ENCODE measurements at regions not wholly inside any gene's neighbourhood (a gene's known extent, or its start where the extent isn't known, plus 50 kb on each side); places are given as distances from the start of the nearest gene placed in this dataset.
A peak's percentile ranks its signal among the peaks of the same experiment; 100 is the strongest.

- no peak for DNase-seq
These were observed 154.9 kb upstream of the NCKAP5 start for GRCh38 chr2:133723133-133723532.

DNA sequence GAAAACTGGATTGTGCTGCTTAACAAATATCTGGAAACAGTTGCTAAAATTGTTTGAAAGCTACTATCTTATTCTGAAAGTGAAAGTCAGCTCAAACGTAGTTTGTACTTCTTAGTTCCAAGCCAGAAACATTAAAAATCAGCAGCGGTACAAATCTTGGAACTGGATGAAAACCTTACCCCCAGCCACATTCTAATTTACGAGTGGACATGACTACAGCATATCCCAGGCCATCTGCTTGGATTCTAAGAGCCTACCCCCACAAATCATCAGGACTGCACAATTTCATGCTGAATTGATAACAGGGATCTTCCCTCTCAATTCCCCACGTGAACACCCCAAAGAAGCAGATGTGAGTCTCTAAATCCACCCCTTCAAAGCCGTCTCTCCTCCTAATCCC is 158.7 kb upstream of the NCKAP5 start:
- no peak for DNase-seq

- no peak for DNase-seq
These were observed 163.8 kb upstream of the NCKAP5 start for GRCh38 chr2:133732059-133732458.

DNA sequence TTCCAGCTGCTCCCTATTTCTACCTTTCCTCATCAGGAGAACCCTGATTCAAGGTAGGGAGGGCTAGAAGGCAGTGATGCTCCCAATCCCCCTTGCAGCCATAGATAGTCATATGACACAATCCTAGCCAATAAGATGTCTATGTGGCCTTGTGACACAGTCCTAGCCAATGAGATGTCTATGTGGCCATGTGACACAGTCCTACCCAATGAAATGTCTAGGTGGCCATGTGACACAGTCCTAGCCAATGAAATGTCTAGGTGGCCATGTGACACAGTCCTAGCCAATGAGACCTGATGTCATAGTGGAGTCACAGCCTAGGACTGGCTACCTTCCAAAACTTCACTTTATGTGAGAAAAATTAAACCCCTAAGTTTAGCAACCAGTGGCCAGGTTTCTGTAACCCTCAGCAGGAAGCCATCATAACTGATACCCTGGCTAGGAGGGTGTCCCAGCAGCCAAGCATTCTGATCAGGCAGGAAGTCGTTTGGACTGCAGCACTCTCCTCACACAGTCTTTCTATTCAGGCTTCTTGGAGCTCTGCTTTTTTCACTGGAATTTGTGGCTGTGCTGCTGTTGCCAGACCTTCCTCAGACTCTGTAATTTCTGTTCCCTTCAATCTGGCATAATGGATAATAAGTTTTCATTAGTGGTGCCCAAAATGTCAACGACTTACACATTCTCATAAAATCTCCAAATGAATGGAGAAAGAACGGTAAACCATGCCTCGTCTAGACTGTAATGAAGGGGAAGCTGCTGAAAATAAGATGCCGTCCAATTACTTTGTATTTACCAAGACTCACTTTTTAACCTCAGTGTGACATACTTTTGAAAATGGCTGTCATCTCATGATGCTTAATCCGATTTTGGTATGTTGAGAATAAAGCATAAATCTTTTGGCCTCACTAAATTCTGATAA is 165.0 kb upstream of the NCKAP5 start:
- peak; percentile 33 for DNase-seq

DNA sequence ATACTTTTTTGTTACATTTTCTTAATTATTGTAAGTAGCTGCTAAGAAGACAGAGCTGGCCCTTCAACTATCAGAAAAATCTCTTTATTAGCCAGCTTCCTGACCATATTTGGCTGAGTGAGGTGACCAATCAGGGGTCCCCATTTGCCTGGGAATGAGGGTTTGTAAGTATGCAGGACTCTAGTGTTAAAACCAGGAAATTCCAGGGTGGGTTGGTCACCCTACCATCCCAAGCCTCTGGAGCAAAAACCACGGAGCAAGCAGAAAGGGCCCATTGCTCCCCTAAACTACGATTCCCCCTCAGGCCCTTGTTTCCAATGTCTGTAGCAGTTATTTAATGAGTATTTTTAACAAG is 165.6 kb upstream of the NCKAP5 start:
- no peak for DNase-seq

- no peak for DNase-seq
These were observed 166.6 kb upstream of the NCKAP5 start for GRCh38 chr2:133734716-133735495.

DNA sequence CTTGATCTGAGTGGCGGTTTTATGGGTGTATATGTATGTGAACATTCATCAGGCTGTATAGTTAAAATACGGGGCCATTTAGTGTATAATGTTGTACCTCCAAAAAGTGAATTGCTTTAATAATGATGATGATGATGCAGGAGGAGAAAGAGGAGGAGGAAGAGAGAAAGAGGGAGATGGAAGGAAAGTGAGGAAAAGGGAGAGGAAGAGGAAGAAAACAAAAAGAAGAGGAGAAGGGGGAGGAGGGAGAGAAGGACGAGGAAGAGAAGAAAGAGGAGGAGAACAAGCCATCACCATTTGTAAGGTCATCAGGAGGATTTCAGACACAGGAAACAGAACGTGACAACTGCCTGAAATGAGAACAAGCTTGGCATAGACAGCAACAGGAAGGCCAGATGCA is 168.4 kb upstream of the NCKAP5 start:
- DNase-seq: no peak

DNA sequence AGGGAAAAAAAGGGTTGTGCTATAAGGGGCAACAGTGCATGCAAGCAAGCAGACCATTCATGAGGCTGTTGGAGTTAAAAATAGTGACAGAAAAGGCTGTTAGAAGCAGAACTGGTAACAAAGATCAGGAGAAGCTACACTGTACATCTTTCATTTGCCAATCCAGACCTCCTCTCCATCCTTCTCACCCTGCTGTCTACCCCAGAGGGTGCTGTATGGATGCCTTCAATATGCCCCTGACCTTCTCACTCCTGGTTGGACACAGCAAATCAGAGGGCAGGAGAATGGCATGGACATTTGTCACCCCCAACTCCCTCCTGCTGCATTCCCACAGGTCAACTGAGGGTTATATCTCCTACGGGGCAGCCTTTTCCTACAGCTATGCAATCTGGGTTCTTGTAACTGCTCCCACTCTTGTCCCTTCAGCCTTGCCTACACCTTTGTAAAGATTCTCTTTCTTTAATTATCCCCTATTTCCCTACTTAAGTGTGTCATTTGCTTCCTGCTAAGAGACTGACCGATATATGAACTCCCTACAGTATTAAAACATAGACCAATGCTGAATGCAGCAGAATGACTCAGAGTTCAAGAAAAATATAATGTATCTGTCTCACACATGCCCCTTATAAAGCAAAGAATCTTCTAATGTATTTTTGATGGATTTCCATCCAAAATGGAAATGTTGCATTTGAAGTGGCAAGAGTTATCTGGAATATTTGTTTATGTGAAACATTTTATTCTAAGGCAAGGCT is 169.2 kb upstream of the NCKAP5 start:
- no peak for DNase-seq

GRCh38 chr2:133739039-133739438 is 170.8 kb upstream of the NCKAP5 start:
- DNase-seq: no peak

DNA sequence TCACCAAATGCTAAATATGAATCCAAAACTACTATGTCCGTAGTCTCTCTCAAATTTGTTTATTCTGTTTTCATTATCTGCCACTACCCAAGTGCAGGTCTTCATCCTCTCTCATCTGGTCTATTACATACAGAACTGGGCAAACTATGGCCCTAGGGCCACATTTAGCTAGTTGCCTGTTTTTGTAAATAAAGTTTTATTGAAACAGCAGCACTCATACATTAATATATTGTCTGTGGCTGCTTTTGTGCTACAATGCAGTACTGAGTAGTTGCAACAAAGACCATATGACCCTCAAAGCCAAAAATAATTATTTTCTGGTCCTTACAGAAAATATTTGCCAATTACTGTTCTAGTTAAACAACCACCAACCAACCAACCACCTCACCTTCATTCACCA is 172.2 kb upstream of the NCKAP5 start:
- DNase-seq: no peak

DNA sequence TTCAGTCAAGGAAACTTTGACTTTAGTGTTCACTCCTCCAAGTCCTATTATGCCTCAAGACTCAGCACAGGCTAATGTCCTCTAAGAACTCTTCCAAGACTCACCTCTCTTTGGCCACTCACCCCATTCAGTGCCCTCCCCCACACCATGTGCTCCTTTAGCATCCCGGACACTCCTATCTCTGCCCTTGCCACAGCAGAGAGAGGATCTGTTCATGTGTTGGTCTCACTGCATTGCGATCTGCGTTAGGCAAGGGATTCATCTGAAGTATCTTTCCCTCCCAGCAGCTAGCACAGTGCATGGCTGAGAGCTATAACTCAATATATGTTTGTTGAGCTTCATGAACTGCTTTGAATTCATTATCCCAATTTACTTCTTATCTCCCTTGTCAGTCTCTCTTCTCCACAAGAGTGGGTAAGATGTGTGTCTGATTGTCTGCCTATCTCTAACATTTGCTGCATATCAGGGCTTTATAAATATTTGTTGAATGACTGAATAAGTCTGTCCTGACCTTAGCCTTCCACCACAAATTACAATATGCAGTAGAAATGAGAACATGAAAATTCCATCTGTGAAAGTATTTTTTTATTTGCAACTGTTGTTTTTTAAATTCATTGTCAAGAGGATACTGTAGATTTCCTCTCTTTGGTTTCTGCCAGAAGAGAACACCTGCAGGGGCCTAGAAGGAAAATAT is 179.9 kb upstream of the NCKAP5 start:
- DNase-seq: no peak

DNA sequence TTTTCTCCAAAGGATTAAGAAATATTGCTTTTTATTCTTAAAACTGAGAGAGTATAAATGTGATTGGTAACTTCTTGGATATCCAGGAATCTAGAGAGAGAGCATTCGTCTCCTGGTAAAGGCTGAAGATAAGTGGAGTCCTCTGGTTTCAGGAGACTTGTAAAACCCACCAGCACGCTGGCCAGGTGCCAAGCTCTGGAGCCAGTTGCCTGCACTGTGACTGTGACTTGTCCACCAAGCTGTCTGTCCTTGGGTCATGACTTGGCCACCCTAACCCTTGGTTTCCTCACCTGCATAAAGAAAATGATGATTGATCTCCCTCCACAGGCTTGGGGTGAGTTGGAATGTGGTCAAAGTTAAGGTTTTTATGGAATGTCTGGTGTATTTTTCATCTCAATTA is 185.4 kb upstream of the NCKAP5 start:
- no peak for DNase-seq

DNA sequence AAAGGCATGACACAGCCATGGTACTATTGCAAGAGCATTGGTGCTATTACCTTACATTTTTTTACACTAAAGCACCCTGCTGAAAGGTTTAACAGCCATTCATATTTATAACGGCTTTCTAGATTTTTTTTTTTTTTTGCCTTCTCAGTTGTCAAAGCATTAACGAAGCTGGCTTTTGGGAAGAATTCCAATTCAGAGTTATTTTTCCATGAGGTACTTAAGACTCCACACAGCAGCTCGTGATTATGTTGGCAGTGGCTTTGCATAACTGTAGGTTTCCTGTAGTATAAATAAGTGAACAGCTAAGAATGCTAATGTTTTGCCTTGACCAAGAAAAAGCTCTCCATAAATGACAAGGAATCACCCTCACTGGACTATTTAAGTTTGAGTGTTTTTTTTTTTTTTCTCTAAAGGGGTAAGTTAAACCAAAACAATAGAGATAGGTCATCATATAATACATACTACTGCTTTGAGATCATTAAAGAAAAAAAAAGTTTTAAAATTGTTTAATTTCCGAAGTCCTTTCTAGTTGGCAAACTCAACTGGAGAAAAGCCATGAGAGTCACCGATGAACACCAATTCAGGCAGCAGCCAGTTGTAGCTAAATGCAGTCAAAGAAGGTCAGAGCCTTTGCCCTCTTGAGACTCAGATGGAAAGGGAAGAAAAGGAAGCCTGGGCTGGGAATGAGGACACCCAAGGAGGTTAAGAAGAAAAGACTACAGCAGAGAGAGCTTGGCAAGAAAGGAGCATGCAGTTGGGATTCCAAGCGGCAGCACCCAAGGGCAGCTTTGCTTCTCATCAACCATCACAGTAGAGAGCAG is 187.4 kb upstream of the NCKAP5 start:
- peak; percentile 58 for DNase-seq

DNA sequence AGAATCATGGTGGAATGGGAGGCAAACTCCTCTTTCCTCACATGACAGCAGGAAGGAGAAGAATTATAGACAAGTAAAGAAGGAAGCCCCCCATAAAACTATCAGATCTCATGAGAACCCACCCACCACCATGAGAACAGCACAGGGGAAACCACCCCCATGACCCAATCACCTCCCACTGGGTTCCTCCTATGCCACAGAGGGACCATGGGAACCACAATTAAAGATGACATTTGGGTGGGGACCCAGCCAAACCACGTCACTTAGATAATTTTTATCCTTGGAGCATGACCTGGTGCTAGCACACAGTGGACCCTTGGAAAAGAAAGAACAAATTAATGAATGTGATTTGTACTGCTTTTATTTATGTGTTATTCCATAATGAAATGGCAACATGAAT is 188.6 kb upstream of the NCKAP5 start:
- no peak for DNase-seq

DNA sequence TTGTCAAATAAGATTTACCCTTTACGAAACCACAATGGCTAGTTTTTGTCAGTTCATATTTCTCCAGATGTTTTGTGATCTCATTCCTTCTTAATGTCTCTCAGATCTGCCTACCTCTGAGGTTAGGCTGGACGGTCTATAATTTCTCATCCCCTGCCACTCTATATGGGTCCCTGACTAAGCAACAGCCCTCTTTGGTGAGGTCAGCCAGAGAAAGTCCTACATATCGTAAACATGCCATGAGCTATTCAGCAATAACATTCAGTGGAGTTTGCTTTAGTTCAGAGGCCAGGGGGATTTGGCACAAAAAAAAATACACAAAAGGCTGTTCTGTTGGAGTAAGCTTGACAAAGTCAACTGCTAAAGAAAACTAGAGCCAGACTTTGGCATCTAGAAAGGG is 192.1 kb upstream of the NCKAP5 start:
- peak; percentile 35 for DNase-seq

- DNase-seq: peak; percentile 70
These were observed 197.4 kb upstream of the NCKAP5 start for GRCh38 chr2:133765658-133766057.

DNA sequence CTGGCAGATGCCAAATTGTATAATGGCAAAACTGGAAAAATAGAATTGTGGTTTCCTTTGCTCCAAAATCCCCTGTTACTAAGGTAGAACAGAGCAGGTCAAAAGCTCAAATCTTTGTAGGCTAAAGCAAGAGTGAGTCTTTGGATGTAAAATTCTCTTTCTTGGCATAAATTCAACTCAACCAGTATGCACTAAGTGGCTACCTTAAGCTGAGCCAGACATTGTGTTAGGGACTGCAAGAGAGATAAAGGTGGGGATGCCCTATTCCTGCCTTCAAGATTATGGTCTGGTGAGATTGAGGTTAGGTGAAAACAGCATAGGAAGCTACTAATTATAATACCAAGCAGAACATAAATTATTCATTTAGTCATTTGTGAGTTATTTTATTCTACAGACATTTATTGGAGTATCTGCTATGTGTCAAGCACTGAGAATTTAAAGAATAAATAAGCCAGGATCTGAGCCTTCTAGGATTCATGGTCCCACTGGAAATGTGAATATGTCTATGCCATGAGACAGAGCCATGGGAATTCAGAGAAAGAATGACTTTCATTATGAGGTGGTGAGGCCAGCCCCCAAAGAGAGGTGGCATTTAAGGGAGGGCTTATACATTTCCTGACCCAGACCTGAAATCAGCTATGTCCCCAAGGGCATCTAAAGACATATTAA is 198.0 kb upstream of the NCKAP5 start:
- DNase-seq: no peak

DNA sequence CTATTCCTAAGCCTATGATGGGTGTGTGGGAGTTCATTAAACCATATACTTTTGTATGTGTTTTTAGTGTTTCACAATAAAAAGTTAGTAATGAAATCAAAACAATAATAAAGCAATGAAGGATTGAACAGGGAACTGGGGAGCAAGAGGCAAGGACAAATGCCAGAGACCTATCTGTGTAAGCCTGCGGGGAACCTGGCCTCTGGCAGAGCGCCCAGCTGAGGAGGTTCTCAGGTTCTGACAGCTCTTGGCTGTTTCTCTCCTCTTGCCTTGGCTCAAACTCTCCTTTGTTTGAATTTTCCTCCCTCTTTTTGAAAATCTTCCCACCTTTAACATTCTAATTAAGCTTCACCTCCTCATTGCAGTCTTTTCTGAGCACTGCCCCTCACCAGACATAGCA is 200.0 kb upstream of the NCKAP5 start:
- peak; percentile 56 for DNase-seq

GRCh38 chr2:133768658-133769435 is 200.6 kb upstream of the NCKAP5 start:
- no peak for DNase-seq

DNA sequence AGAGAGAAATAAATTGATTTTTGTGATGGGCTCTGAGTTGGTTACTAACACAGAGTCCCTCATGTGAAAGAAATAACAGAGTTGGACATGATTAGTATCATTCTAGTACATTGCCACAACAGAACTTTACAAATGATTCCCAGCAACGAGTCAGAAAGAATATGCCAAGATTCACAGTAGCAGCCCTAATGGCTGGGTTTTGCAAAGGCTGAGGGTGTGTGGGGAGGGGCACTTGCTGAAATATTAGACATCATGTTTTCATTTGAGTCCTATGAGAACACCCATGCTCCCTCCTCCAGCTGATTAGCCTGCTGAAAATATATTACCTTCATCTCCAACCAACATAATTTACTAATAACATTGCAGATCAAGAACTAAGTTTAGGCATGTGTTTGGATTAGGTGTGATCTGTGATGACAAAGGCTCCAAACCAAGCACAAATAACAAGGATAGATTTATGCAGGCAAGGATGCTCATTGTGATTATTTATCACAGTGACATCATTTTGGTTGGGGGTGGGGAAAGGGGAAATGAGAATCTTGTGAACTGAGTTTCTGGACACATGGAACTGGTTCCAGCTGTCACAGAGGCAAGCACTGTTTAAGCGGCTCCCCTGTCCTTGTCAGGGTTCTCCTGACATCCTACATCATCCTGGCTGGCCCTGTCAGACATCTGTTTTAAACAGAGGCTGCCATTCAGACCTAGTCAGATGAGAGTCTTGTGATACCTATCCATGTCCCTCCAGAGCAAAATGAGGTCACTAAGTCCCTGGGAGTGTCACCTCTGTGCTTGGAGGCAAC is 205.8 kb upstream of the NCKAP5 start:
- peak; percentile 56 for DNase-seq

Measured in right hindlimb (tissue), 1 donor.